ENCODE measurements at regions not wholly inside any gene's neighbourhood (a gene's known extent, or its start where the extent isn't known, plus 50 kb on each side); places are given as distances from the start of the nearest gene placed in this dataset.
"Not testable (repeated sequence)": the region's sequence is repeated elsewhere in the genome, so short reads cannot be mapped to it uniquely, and the experiment has no call there.

DNA sequence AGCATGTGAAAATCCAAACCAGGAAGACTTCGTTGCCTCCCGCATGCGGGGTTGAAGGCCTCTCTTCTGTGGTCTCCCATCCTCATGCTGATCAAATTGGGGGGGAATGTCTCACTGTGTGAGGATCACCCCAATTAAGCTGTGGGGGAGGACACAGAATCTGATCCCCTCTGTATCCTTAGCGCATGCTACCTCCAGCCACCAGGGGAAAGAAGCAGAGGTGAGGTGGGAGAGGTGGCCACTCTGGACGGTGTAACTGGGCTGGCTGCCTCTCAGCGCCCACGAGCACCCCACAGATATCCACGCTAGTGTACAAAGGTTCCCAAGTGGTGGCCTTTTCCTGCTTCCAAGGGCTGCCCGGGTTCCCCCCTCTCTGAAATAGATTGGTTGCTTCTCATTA is 177.6 kb upstream of the PLGLB1 start:
- DNase-seq: not testable (repeated sequence)

- not testable (repeated sequence) for DNase-seq
Measured at GRCh38 chr2:87204569-87205147, 183.0 kb upstream of the PLGLB1 start.

- DNase-seq: not testable (repeated sequence)
Measured at GRCh38 chr2:87212938-87213337, 191.3 kb upstream of the PLGLB1 start.

GRCh38 chr2:87217005-87217404 is 195.4 kb upstream of the PLGLB1 start:
- DNase-seq: not testable (repeated sequence)

DNA sequence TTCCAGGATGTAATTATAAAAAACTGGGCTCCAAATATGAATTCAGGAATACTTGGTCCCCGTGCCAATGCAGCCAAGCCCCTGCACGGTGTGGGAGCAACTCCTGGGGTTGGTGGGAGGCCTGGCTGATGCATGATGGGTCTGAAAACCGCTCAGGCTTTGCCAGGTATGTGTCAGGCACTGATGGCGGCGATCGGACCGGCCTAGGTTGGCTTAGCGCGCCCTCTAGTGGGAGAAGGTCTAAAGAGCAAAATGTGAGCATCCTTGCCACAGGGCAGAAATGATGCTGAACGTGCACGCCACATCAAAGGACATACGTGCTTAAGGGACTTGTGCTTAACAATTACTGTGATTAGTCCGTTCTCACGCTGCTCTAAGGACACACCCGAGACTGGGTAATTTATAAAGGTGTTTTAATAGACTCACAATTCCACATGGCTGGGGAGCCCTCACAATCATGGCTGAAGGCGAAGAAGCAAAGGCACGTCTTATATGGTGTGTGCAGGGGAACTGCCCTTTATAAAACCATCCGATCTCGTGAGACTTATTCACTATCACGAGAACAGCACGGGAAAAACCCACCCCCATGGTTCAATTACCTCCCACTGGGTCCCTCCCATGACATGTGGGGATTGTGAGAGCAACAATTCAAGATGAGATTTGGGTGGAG is 196.2 kb upstream of the PLGLB1 start:
- DNase-seq: not testable (repeated sequence)

- not testable (repeated sequence) for DNase-seq
Measured at GRCh38 chr2:87220651-87221050, 199.0 kb upstream of the PLGLB1 start.

GRCh38 chr2:87222131-87222530 is 200.5 kb upstream of the PLGLB1 start:
- DNase-seq: not testable (repeated sequence)

- not testable (repeated sequence) for DNase-seq
Measured at GRCh38 chr2:87223873-87224272, 202.2 kb upstream of the PLGLB1 start.

GRCh38 chr2:87229091-87229689 is 207.5 kb upstream of the PLGLB1 start:
- DNase-seq: not testable (repeated sequence)

GRCh38 chr2:87229964-87230363 is 208.3 kb upstream of the PLGLB1 start:
- not testable (repeated sequence) for DNase-seq

GRCh38 chr2:87235333-87235981 is 213.8 kb upstream of the PLGLB1 start:
- not testable (repeated sequence) for DNase-seq

DNA sequence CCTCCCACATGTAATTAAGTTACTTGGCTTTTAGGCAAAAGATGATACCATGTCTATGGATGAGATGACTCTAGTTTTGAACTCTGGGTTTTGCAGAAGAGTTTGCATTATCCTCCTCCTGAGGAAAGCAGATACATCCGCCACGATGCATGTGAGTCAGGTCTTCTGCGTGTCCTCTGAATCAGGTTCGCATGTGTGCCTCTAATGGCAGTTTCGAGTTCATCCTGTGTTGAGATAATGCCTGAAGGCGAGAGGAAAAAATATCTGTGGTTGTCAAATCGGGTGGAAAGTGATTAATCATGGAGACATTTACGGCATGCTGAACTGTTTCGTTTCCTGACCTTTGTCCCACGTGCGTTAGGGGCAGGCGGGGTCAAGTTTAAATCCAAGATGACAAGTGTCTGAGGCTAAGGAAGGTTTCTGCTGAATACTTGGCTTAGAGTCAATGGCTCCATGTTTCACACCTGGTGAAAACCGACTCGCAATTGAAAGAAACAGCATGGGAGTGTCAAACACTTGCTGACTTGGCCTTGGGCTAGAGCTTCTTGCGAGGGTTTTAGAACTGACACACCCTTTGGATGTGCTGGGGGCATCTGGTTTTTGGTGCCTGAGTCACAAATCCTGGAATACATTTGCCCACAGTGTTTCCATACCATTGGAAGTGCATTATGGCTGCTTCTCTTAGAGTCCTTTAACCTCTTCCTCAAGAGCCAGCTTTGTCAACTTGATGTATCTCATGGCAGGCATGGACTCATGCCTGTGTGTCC is 216.1 kb upstream of the PLGLB1 start:
- not testable (repeated sequence) for DNase-seq

- not testable (repeated sequence) for DNase-seq
Measured at GRCh38 chr2:87239558-87240215, 218.0 kb upstream of the PLGLB1 start.

GRCh38 chr2:87246066-87246717 is 224.5 kb upstream of the PLGLB1 start:
- DNase-seq: not testable (repeated sequence)

- DNase-seq: not testable (repeated sequence)
Measured at GRCh38 chr2:87252046-87252445, 230.4 kb upstream of the PLGLB1 start.

DNA sequence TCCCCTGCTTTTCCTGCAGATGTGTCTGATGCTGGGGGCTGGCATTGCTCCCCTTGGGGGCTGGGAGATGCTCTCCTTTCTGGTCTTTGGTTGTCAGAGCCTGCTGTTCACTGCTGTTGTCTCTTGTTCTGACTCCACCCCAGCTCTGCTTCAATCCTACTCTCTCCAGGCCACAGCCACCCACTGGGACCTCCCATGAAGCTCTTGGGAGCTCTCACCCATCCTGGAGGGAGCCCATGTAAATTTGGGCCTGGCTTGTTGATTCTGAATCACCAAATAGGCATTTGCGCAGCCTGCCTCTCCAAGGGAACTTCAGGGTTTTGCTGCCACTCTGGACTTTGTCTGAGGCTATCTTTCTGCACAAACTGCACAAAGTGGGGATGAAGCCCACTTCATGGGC is 232.9 kb upstream of the PLGLB1 start:
- not testable (repeated sequence) for DNase-seq

- not testable (repeated sequence) for DNase-seq
Measured at GRCh38 chr2:87255410-87255809, 233.8 kb upstream of the PLGLB1 start.

GRCh38 chr2:87258887-87259286 is 237.2 kb upstream of the PLGLB1 start:
- DNase-seq: not testable (repeated sequence)

DNA sequence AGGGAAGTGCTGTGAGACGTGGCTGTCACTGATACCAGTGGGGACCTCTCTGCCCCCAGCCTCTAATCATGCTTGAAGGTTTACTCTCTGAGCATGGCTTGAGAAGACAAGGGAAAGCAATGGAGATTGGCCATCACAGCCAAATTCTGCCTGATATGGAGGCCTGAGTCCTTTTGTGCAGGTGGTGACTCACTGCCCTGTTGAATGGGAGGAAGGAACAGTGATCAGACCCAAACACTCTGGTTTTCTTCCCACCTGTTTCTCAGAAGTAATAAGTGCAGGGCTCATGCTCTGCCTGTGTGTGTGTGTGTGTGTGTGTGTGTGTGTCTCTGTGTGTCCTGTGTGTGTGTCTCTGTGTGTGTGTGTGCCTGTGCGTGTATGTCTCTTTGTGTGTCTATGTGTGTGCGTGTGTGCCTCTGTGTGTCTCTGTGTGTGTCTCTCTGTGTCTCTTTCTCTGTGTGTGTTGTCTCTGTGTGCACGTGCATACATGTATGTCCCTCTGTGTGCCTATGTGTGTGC is 240.6 kb upstream of the PLGLB1 start:
- DNase-seq: not testable (repeated sequence)

DNA sequence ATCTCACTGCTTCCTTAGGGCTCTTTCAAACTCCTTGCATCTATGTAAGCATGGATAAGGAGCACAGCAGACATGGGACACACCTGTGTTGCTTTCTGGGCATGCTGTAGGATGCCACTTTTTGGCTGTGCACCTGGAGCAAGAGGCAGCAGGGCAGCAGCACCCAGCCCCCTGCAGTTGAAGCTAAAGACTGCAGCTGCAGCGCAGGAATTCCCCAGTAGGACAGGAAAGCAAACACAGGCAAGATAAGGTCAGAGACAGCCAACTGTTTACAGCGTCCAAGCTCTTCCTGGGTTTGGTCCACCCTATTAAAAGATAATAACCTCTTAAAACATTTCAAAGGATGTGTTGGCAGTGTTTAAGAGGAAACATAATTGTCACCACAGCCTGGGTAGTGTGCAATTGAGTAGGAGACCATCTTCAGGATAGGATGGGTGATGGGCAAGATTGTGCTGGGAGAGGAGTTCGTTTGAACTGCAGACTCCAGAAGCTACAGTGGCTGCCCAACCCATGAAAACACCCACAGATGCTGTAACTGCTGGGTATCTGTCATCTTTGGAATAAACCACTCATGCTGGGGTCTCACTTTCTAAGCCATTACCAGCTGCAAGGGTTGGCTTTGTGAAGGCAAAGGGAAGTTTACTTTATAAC is 242.3 kb upstream of the PLGLB1 start:
- not testable (repeated sequence) for DNase-seq

- DNase-seq: not testable (repeated sequence)
Measured at GRCh38 chr2:87275192-87275591, 253.5 kb upstream of the PLGLB1 start.

Measured in Kasumi-1 (cell line).